NCI-H2081 (cell line): ENCODE measurements at regions not wholly inside any gene's neighbourhood (a gene's known extent, or its start where the extent isn't known, plus 50 kb on each side); places are given as distances from the start of the nearest gene placed in this dataset.

Source experiments
- DNase-seq, 2 experiments: peaks; one replicate each; lab custom pipeline; 2025; lab: John Stamatoyannopoulos, UW

DNA sequence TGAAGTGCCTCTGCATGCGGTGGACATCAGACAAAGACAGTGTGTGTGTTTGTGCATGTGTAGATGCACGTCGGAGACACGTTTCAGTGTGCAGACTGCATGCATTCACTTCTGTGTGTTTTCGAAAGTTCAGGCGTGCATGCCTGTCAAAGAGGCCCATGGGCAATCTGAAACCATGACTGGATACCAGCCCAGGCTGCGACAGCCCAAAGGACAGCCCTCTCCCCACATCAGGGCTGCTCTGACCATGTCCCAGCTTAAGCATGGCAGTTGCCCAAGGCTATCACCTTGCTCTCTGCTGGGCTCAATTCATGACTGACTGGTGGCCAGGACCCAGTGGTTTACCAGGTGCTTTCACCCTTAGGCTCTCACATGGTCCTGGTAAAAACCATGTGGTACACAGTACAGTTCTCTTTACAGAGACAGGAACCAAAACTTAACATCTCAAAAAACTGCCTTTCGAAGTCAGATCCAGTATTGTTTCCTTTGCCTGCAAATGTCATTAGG, 423.7 kb upstream of the CADM1 start:
- DNase-seq: no peak

DNA sequence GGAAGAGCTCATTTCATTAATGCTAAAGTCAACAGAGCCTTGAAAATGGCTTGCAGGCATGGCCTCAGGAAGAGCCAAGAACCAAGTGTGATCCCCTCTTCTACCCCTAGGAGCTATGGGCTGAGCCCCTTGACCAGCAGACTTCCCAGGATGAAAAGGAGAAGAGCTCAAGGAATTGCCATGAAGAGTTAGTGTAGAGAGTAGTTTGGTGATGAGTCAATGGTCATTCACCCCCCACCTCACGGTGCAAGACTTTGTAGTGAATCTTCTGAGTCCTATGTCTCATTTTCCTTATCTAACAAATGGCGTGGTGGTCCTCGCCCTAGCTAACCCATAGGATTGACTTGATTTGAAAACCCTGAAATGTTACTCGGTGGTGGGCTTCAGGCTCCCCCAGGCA, 422.4 kb upstream of the CADM1 start:
- DNase-seq: no peak

DNA sequence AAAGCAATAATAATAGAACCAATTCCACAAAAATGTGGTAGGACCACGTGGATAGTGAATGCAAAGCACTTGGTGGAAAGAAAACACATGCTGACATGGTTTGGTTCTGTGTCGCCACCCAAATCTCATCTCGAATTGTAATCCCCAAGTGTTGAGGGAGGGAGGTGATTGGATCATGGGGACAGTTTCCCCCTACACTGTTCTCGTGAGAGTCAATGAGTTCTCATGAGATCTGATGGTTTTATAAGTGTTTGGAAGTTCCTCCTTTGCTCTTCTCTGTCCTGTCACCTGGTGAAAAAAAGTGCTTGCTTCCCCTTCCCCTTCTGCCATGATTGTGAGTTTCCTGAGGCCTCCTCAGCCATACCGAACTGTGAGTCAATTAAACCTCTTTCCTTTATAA, 421.9 kb upstream of the CADM1 start:
- DNase-seq: no peak

DNA sequence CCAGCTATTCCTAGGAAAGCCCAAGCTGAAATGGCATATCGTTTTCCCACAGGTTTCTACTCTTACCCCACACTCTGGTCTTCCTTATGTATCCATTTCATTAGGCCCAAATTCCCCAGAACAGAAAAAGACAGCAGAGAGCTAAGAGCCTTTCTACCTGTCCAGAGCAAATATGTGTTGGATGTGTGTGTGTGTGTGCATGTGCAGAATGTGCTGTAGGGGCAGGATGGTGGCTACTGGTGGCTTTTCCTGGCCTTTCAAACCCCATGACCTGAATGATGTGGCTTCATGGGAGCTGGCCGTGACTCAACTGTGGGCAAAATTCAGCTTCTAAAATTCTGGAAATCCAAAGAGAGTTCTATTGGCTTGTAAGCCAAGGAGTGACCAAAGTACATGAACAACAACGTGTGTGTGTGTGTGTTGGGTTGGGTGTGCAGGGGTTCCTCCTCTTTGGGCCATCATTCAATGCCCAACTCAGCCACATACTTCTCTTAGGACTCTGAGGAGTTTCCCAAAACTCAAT, 421.4 kb upstream of the CADM1 start:
- DNase-seq: no peak

DNA sequence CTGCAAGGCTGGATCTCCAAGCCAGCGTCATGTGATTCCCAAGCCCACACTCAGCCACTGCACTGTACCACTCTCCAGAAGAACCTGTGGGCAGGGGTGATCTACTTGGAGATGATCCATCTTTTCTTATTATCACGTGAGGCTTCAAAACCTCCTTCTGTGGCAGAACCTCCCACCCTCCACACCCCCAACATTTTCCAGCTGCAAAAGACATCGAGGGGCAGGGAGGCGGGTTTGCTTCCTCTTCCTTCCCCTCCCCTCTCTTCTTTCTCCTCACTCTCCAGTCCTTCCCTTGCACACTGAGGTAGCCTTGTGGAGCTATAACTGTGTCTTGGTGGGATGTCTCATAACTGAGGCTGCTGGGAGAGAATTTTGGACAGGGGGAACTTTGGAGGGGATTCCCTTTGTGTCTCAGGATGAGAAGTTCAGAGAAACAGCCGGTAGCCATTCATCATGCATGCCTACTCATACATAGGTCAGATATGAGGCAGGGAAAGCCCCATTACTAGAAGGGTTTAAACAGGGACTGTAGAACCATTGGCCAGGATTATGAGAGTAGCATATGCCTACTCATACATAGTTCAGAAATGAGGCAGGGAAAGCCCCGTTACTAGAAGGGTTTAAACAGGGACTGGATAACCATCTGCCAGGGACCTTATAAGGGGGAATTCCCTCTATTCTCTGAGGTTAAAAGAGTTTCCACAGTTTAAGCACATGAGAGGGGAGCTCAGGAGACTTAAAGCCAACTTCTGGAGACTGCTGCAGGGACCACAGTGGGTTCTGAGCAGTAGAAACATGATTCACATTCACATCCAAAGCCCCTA, 420.7 kb upstream of the CADM1 start:
- DNase-seq: no peak

DNA sequence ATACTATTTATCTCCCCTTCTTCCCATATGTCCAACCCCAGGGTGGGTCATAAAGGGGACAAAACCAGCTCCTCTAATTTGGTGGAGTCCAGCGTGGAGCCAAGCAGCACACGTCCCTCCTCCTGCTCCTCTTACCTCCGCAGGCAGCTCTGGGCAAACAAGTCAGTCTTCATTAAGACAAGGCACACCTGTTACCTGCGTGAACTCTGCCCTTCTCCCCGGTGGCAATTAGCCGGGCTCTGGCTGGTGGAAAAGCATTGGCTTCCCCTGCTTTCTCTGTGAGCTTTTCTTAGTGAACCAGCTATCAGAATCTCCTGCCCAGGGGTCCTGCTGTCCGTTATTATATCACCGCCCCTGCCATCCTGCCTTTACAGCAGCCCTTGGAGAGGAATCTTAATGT, 418.7 kb upstream of the CADM1 start:
- peak; percentile 5 to 36 for DNase-seq

DNA sequence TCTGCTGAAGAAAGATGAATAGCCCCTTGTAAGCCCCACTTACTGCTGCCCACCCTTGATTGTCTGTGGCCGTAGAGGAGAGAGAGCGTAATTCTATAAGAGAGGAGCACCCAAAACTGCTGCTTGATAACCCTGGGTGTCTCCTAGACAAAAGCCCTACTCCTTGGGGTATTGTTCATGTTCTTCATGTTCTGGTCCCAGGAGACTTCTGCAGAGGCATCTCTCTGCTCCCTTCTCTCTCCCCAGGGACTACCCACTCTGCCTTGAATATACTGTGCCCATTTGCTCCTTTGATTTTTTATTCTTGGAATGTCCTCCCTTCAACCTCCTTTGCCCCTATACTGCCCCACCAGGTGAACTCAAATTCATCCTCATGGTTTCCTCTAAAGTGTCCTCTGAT, 417.8 kb upstream of the CADM1 start:
- no peak for DNase-seq

DNA sequence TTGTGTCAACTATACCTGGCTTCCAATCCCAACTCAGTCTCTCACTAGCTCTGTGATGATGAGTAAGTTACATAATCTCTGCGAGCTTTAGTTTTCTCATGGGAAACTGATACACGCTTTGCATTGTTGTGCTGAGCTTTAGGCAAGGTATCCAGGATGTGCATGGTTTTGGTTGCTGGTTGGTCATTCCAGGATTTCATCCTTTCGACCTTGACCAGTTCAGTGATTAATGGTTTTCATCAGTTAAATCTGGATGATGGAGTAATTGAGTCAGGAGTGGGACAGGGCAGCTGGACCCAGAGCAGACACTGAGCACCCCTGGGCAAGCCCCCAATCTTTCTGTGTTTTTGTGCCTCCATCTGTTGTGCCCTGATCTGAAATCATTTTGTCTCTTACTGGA, 417.3 kb upstream of the CADM1 start:
- DNase-seq: no peak

DNA sequence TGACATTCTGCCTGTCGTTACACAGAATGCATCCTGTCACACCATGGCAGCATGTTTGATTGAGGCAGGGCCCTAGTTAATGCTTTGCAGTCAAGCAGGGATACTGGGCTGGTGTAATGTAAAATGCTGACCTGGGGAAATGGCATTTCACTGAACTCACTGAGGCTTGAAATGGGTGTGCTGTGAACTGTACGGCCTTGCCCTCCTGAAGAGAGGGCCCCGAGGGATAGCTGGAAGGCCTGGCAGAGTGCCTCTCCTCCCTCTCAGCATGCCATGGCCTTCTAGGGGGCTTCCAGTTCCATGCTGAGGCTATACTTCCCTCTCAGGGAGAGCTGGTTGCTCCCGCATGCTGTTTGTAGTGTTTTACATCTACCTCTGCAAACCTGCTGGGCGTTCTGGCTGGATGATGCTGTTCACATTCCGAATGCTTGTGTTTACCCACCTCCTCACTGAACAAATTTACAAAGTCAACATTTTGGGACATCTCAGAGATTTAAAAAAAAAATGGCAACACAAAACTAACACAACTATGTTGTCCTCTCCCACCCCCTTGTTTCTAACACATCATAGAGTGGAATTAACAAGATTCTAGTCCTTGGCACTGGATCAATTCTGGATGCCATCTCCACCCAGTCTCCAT, 416.7 kb upstream of the CADM1 start:
- DNase-seq: peak; percentile 51 to 79

DNA sequence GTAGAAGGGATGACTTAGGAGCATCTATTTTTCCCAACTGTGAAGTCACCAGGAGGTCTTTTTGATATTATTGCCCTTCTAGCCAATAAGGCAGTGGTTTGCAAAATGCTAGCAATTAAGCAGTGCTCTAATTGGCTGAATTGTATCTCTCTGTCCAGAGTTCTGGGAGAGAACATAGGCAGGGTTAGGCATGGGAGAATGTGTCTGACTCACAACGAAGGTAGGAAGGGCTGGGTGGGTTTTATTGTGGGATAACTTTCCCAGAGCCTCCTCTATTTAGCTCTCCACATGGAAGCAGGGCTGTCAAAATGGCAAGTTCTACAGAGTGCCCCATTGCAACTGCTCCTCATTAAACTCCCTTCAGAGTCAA, 415.9 kb upstream of the CADM1 start:
- no peak for DNase-seq

DNA sequence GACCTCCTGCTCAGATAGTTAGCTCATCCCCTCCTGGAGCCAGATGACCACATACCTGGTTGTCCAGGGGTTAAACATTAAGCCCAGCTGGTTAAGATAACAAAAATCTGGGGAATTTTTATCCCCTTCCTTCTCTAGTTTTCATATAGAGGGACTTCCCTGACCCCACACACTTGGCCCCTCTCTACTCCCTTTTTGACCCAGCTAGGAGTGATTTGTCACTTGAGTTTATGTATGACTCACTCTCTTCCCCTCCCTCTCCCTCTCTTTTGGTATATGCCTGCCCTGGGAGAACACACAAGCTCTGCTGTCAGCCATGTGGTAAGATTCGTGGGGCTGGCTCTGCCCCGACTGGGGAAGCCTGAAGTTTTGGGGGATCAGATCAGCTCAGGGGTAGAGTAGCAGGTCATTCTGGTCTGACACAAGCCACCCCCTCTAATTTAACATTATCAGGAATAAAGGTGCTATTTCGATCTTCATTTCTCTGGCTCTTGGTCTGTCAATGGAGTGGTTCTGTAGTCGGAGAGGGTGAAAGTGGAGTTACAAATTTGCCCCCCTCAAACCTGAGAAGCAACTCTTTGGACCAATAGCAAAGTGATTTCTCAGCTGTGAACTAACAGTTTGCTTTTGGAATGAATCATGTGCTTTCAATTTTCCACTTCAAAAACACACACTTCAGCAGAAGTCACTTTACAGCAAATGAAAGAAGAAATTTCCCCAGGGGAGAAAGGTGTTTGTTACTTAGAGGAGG, 415.3 kb upstream of the CADM1 start:
- no peak for DNase-seq

DNA sequence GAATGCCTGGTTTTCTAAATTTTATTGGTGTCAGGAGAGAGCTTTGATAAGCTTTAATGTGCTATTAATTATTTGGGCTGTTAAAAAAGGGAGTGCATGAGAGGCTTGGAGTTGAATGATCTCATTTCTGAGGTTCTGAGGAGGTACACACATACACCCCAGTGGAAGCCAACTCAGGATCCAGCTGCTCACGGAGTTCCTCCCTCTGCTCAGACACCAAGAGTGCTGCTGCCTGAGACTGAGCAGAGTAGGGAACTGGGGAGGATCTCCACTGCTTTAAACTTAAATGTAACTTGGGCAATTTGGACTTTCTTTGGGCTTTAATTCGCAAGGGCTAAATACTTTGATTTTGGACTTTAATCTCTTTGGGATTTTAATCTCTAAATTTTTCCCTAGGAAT, 414.4 kb upstream of the CADM1 start:
- no peak for DNase-seq

DNA sequence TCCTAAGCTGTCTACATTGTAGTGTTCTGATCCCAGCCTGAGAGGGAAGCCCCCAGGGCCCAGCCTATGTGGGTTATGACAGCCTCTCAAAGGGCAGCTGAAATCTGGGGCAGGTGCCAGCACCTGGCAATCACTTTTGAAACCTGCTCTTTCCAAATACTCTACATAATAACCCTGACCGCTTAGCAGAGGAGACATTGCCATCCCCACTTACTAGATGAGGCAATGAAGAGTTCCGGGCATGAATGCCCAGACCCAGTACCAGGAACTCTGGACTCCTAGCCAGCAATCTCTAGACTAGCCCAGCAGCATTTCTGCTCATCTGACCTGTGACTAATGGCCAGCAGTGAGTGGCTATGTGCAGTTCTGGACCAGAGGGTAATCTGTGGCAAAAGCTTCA, 412.4 kb upstream of the CADM1 start:
- peak in 1 of 2 experiments; percentile 51 for DNase-seq

DNA sequence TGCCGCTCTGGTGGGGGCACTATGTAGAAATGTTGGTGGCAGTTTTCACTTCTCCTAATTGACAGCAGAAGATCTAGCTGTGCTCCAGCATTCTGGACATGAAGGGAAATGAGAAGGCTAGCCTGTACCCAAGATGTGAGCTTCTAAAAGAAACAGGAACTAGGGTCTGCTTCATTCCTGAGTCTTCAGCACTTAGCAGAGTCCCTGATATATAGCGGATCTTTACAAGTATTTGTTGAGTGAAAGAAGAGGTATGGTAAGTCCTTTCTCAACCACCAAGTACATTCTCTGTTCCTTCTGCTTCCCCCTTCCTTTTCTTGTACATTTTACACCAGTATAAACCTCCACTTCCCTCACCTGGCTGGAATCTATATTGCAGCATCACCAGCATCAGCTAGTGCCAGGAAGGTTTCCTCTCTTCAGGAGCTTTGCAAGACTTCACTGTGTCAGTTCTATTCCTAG, 408.3 kb upstream of the CADM1 start:
- peak; percentile 55 to 71 for DNase-seq

DNA sequence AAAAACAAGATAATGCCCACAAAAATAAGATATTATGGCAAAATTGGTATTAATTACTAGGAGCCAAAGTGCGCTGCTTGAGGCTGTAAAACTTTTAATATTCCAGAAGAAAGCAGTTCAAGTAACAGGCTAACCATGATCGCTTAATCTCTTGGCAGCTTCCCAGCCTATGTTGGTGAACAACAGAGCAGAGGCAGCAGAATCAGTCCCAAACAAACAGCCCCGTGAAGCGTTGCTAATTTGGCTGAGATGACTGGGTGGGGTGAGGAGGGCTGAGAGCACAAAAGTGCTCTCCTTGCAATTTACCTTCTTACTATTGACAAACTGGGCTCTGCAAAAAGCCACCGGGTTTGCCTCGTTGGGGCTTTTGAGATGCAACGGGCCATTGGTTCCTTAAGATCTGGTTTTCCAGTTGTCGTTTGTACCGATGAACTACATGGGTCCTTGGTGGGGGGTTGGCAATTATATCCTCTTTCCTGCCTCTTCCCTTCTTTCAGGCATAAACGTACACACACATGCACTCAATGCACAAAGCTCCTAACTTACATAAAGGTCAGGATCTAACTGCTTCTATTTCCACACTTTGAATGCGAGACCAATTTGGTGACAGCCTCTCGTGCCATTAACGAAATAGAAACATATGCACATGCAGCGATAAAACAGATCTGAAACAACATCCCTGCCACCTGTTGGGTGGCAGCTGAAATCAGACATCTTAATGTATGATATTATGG, 407.6 kb upstream of the CADM1 start:
- peak; percentile 24 to 81 for DNase-seq

DNA sequence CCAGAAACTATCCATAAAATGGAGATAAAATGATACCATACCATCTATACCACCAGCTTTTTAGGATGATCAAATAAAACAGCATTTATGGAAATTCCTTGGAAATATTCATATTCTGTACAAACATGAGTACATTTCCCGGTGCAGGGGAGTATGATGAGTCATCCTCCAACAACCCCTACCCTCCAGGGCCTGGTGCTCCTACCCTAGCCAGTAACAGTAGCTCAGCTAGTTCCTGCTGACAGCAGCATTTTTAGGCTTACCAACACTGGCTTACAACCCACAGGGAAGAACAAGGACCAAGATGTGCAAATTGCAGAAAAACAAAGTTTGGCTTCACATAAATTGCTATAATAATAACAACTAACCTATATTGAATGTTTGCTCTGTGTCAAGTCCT, 406.2 kb upstream of the CADM1 start:
- DNase-seq: no peak

DNA sequence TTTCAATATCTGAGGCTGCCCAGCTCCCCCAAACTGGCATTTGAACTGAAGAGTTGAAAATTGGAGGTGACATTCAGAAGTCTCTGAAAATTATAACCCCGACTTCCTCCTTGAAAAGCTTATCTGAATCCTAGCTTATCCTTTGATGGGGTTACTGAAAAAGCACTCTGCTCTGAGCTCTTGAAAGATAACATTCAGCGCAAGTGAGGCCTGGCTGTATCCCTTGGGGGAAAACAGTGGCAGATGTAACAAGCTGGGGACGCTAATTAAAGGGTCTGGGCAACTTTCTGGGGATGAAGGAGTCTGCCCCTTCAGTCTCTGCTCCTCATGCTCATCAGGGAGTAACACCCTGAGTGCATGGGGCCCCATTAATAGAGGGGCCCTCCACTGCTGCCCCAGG, 402.0 kb upstream of the CADM1 start:
- DNase-seq: no peak

DNA sequence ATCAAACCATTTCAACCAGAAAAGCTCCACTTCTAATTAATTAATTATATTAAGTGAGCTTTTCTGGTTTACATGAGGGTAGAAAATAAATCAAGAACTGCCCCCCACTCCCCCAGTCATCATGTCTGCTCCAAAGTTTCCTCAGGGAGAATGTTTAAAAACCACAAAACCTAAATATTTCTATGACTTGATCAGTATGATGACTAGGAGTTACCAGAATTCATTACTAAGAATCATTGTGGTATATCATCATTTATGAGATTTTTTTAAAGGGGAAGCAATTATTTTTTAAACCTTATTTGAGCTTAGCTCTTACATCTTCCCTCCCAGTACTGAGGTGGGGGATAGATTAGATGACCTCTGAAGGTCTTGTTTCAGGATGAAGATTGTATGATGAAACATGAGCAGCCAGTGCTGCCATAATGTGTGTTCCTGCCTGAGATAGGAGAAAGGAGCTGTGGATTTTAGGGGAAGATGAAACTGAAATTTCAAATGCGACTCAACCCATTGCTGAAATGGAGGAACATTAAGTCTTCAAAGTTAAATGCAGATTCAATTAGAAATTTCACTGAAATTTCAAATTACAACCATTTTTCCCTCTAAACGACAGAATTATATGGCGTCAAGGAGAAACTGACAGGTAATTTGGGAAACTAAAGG, 401.3 kb upstream of the CADM1 start:
- no peak for DNase-seq

DNA sequence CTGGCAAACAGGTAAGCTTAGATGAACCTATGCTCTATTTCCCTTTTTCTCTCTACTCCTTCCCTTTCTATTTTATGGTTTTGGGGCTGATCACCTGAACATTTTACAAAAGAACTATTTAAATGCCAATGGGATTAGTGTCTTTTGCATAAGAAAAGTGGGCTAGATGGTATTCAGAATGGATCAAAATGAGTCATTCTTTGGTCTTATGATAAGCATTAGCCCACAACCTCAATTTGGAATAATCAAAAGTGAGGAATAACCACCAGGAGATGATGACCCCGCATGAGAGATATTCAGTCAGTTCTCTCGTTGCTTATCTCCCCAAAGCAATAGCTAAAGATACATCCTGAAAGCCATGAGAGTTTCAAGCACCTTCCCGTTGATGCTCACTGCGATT, 399.0 kb upstream of the CADM1 start:
- DNase-seq: no peak

DNA sequence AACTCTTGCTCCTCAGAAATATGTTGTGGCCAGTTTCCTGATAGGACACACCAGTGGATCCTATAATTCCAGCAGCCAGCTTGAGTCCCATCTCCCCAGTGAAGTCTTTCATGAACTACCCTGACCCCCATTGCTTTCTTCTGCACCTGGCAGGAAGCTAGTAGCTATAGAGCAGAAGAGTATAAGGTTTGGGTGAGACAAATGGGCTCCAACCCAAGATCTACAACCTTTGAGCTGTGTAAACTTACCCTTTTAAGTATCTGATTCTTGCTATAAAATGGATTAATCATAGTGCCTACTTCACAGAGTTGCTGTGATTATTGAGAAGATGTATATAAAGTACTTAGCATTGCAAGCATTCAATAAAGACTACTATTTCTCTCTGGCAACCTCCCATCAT, 396.9 kb upstream of the CADM1 start:
- DNase-seq: no peak

DNA sequence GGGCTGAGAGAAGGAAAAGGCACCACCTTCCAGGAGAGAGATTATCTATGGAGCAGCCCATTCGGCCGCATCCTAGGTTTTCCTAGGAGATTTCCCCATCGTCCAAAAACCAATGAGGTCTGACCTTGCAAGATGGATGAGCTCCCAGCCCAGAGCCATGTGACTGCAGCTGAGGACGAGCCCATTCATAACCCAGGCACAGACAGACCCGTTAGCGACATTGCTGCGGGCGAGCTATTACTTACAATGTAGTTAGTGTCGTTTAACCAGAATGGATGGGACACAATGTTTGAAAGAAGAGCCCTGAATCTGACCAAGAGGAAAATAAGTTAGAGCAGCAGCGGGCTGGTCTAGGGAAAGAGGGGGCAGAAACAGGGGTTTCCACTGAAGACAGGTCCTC, 395.9 kb upstream of the CADM1 start:
- no peak for DNase-seq
